CD4-positive, alpha-beta T cell (primary cell): ENCODE measurements at regions not wholly inside any gene's neighbourhood (a gene's known extent, or its start where the extent isn't known, plus 50 kb on each side); places are given as distances from the start of the nearest gene placed in this dataset.

Experiments
- ATAC-seq: fragments of 200-7000 bp; cut with Tn5 transposase; one replicate; pipeline ENCODE4 v1.10.0; 2022; ENCODE audit warnings: mild to moderate bottlenecking; ENCODE audit not compliant: poor library complexity
- CTCF ChIA-PET: fragments of 350-600 bp; sonication (Branson Sonifier 250); formaldehyde crosslinking; loops from one replicate; lab custom pipeline; 2021; ENCODE audit warnings: antibody characterized with exemption, inconsistent platforms; lab: Charles Lee
- POLR2A ChIA-PET: fragments of 350-600 bp; sonication (Branson Sonifier 250); formaldehyde crosslinking; loops from one replicate; lab custom pipeline; 2021; ENCODE audit warnings: antibody characterized with exemption, inconsistent platforms; lab: Charles Lee
- DNase-seq, 14 experiments: peaks; one replicate each; pipeline ENCODE4 v3.0.0-alpha.2; 2013 to 2020; ENCODE audit warnings: mixed read lengths in 2 of 14
- H3K27ac ChIP-seq, 2 donors: one replicate each; pipeline versions ENCODE4 v1.5.1 to v1.7.0; 2013; ENCODE audit warnings: low read length in 2 of 2, low read depth in 1 of 2, mild to moderate bottlenecking in 1 of 2
- H3K27me3 ChIP-seq, 2 experiments: 1 replicate in 1 of 2; 2 replicates in 1 of 2; pipeline versions ENCODE4 v1.6.1 to v1.7.0; 2013; ENCODE audit warnings: low read length in 2 of 2, control low read depth in 1 of 2, mild to moderate bottlenecking in 1 of 2, moderate library complexity in 1 of 2; ENCODE audit not compliant: insufficient read depth in 2 of 2, control insufficient read depth in 1 of 2
- H3K36me3 ChIP-seq: one replicate; pipeline ENCODE4 v1.6.1; 2013; ENCODE audit warnings: low read length, control low read depth; ENCODE audit not compliant: insufficient read depth
- H3K4me1 ChIP-seq: one replicate; pipeline ENCODE4 v1.6.1; 2013; ENCODE audit warnings: low read length, control low read depth; ENCODE audit not compliant: insufficient read depth
- H3K4me3 ChIP-seq: one replicate; pipeline ENCODE4 v1.5.1; 2013; ENCODE audit warnings: mild to moderate bottlenecking, low read length, moderate library complexity
- H3K9me3 ChIP-seq, 2 experiments: 1 replicate in 1 of 2; 2 replicates in 1 of 2; pipeline versions ENCODE4 v1.6.1 to v1.7.0; 2013; ENCODE audit warnings: low read length in 2 of 2, mild to moderate bottlenecking in 2 of 2, control low read depth in 1 of 2, moderate library complexity in 1 of 2; ENCODE audit not compliant: control insufficient read depth in 1 of 2, insufficient read depth in 1 of 2
- H3K27ac Mint-ChIP-seq: one replicate; pipeline ENCODE4 v1.8.0; 2020; ENCODE audit warnings: mixed read lengths
- H3K27me3 Mint-ChIP-seq: one replicate; pipeline ENCODE4 v1.8.0; 2021; ENCODE audit warnings: mixed read lengths
- H3K36me3 Mint-ChIP-seq: one replicate; pipeline ENCODE4 v1.8.0; 2021; ENCODE audit warnings: low read depth, mixed read lengths
- H3K4me1 Mint-ChIP-seq: one replicate; pipeline ENCODE4 v1.8.0; 2021; ENCODE audit warnings: low read depth, mixed read lengths
- H3K4me3 Mint-ChIP-seq: one replicate; pipeline ENCODE4 v1.8.0; 2020; ENCODE audit warnings: mild to moderate bottlenecking, mixed read lengths
- H3K9me3 Mint-ChIP-seq: one replicate; pipeline ENCODE4 v1.8.0; 2020; ENCODE audit warnings: mixed read lengths
- intact Hi-C, 2 experiments: fragments of 100-400 bp; cut with DNase I in 1 of 2; cut with micrococcal nuclease in 1 of 2; formaldehyde crosslinking; loops; one replicate each; pipeline versions ENCODE4 v1.15.1 to v1.9.0; 2023 to 2025; cut with DNase I, micrococcal nuclease
- TF ChIP-seq, protein P1 (sequence below): fragments of 200-600 bp; IDR thresholded peaks from one replicate; pipeline ENCODE4 v1.8.0; 2022; ENCODE audit warnings: antibody characterized with exemption, mild to moderate bottlenecking

DNA sequence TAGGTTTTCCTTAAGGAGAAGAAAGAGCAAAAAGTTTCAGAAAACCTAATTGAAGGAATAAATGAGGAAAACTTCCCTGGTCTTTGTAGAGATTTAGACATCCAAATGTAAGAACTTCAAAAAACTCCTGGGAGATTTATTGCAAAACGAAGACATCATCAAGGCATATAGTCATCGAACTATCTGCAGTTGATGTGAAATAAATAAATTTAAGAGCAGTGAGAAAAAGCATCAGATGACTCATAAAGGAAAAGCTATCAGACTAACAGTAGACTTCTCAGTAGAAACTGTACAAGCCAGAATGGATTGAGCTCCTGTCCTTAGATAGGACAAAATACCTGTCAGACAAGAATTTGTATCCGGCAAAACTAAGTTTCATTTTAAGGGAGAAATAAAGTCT lies 569.4 kb upstream of the ADAMTS5 start:
- H3K4me3 Mint-ChIP-seq: no peak overlapping the region
- H3K27me3 ChIP-seq: no peaks in the 10 kb centered on the region
- H3K9me3 Mint-ChIP-seq: peaks cover 4% of the 10 kb centered on the region
- no peaks in the 10 kb centered on the region for H3K27me3 Mint-ChIP-seq
- ChIA-PET POLR2A (interaction anchor here (0.5 kb wide), 1 partner anchor 24 kb away, joined by 3 read pairs; no protein-coding TSS in a partner anchor), CTCF (no interaction called here)
- no peaks in the 10 kb centered on the region for H3K36me3 ChIP-seq
- H3K4me3 ChIP-seq: no peak overlapping the region
- DNase-seq (no peak), ATAC-seq (no peak)
- H3K4me1 ChIP-seq: no peaks in the 10 kb centered on the region
- no peaks in the 10 kb centered on the region for H3K4me1 Mint-ChIP-seq
- H3K9me3 ChIP-seq: peaks cover 0 to 7% of the 10 kb centered on the region in 2 experiments
- TF ChIP-seq, protein P1, sequence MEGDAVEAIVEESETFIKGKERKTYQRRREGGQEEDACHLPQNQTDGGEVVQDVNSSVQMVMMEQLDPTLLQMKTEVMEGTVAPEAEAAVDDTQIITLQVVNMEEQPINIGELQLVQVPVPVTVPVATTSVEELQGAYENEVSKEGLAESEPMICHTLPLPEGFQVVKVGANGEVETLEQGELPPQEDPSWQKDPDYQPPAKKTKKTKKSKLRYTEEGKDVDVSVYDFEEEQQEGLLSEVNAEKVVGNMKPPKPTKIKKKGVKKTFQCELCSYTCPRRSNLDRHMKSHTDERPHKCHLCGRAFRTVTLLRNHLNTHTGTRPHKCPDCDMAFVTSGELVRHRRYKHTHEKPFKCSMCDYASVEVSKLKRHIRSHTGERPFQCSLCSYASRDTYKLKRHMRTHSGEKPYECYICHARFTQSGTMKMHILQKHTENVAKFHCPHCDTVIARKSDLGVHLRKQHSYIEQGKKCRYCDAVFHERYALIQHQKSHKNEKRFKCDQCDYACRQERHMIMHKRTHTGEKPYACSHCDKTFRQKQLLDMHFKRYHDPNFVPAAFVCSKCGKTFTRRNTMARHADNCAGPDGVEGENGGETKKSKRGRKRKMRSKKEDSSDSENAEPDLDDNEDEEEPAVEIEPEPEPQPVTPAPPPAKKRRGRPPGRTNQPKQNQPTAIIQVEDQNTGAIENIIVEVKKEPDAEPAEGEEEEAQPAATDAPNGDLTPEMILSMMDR: no peak
- H3K36me3 Mint-ChIP-seq: no peaks in the 10 kb centered on the region
- intact Hi-C loops: no loop called here
- no peak overlapping the region for H3K27ac ChIP-seq
- no peak overlapping the region for H3K27ac Mint-ChIP-seq

DNA sequence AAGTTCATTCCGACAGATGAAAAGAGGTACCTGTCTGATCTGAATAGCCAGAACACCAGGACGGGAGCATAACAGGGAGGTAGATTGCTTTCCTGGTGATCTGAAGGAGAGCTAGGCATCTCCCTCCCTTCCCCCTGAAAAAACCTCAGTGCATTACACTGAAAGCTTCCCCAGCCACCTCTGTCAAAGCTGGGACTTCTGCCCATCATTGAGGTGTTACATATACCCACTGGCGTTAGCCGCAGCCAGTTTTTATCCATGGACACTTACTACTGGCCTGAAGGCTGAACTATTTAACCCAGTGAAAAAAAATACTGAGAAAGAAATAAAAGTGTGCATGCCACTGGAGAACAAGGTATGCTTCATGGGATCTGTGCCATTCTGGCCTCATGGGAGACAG lies 568.3 kb upstream of the ADAMTS5 start:
- no peak for ATAC-seq

DNA sequence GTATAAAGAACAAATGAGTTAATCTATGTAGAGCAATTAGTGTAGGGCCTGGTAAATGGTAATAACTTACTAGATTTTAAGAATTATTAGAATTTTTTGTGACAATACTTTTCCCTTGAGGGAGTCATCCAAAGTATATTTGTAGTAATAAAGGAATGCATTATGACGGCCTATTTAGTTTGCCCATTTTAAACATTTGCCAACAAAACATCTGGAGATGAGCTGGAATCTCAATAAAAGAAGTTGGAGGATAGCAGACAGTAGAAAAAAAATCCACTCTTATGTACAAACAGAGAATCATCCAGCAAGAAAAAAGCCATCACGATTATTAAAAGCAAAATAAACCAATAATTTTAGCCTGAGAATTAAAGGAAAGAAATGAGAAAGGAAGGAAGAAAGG lies 567.3 kb upstream of the ADAMTS5 start:
- Mint-ChIP-seq H3K27me3 (no peaks in the 10 kb centered on the region), H3K27ac (no peak overlapping the region), H3K9me3 (peaks cover 5% of the 10 kb centered on the region), H3K36me3 (no peaks in the 10 kb centered on the region), H3K4me3 (no peak overlapping the region), H3K4me1 (no peaks in the 10 kb centered on the region)
- CTCF ChIA-PET: no interaction called here
- TF ChIP-seq, protein P1: no peak
- Histone ChIP-seq H3K4me3 (no peak overlapping the region), H3K27ac (no peak overlapping the region), H3K27me3 (no peaks in the 10 kb centered on the region), H3K36me3 (no peaks in the 10 kb centered on the region), H3K9me3 (peaks cover 0 to 4% of the 10 kb centered on the region in 2 experiments), H3K4me1 (no peaks in the 10 kb centered on the region)
- DNase-seq (no peak), ATAC-seq (no peak)
- POLR2A ChIA-PET: no interaction called here
- intact Hi-C loops: no loop called here

More for the DNA sequence above, 568.3 kb upstream of the ADAMTS5 start:
- H3K4me1 ChIP-seq: no peaks in the 10 kb centered on the region
- ChIA-PET POLR2A (no interaction called here), CTCF (no interaction called here)
- no peaks in the 10 kb centered on the region for H3K4me1 Mint-ChIP-seq
- H3K27me3 Mint-ChIP-seq: no peaks in the 10 kb centered on the region
- TF ChIP-seq, protein P1: no peak
- no peak overlapping the region for H3K27ac ChIP-seq
- peaks cover 4% of the 10 kb centered on the region for H3K9me3 Mint-ChIP-seq
- peaks cover 0 to 4% of the 10 kb centered on the region in 2 experiments for H3K9me3 ChIP-seq
- intact Hi-C loops: no loop called here
- no peaks in the 10 kb centered on the region for H3K36me3 Mint-ChIP-seq
- no peak overlapping the region for H3K27ac Mint-ChIP-seq
- no peaks in the 10 kb centered on the region for H3K36me3 ChIP-seq
- no peak overlapping the region for H3K4me3 Mint-ChIP-seq
- H3K27me3 ChIP-seq: no peaks in the 10 kb centered on the region
- no peak overlapping the region for H3K4me3 ChIP-seq
- no peak for DNase-seq
